DMS 273 (cell line): ENCODE measurements at regions not wholly inside any gene's neighbourhood (a gene's known extent, or its start where the extent isn't known, plus 50 kb on each side); places are given as distances from the start of the nearest gene placed in this dataset.
A peak's percentile ranks its signal among the peaks of the same experiment; 100 is the strongest.
"Not testable (repeated sequence)": the region's sequence is repeated elsewhere in the genome, so short reads cannot be mapped to it uniquely, and the experiment has no call there.

Experiments used
- DNase-seq: peaks from one replicate; lab custom pipeline; 2025; ENCODE audit not compliant: unreplicated experiment; lab: John Stamatoyannopoulos, UW

GRCh38 chr13:54989418-54989817 lies 1960.8 kb downstream of the OLFM4 start:
- no peak for DNase-seq

- DNase-seq = no peak
Measured at GRCh38 chr13:54999399-54999907, 1970.8 kb downstream of the OLFM4 start.

- DNase-seq = no peak
Measured at GRCh38 chr13:55000043-55000442, 1971.4 kb downstream of the OLFM4 start.

GRCh38 chr13:55000844-55001243 lies 1972.2 kb downstream of the OLFM4 start:
- no peak for DNase-seq

- DNase-seq = no peak
Measured at GRCh38 chr13:55001881-55002280, 1973.3 kb downstream of the OLFM4 start.

GRCh38 chr13:55007681-55008080 lies 1979.1 kb downstream of the OLFM4 start:
- no peak for DNase-seq

GRCh38 chr13:55013051-55013450 lies 1984.4 kb downstream of the OLFM4 start:
- no peak for DNase-seq

GRCh38 chr13:55029280-55029679 lies 2000.7 kb downstream of the OLFM4 start:
- no peak for DNase-seq

GRCh38 chr13:55038230-55038629 lies 2009.6 kb downstream of the OLFM4 start:
- DNase-seq = peak; percentile 49

GRCh38 chr13:55053891-55054550 lies 2025.4 kb downstream of the OLFM4 start:
- not testable (repeated sequence) for DNase-seq

GRCh38 chr13:55055666-55056065 lies 2027.1 kb downstream of the OLFM4 start:
- not testable (repeated sequence) for DNase-seq

- DNase-seq = no peak
Measured at GRCh38 chr13:55062662-55063061, 2034.0 kb downstream of the OLFM4 start.

- DNase-seq = no peak
Measured at GRCh38 chr13:55067946-55068345, 2039.3 kb downstream of the OLFM4 start.

- no peak for DNase-seq
Measured at GRCh38 chr13:55069746-55070145, 2041.1 kb downstream of the OLFM4 start.

GRCh38 chr13:55073000-55073399 lies 2044.4 kb downstream of the OLFM4 start:
- DNase-seq = no peak

GRCh38 chr13:55084630-55085029 lies 2056.0 kb downstream of the OLFM4 start:
- no peak for DNase-seq

- DNase-seq = peak; percentile 25
Measured at GRCh38 chr13:55087085-55087484, 2053.6 kb upstream of the PRR20A start.

GRCh38 chr13:55090612-55091011 lies 2050.1 kb upstream of the PRR20A start:
- DNase-seq = no peak

GRCh38 chr13:55091172-55091571 lies 2049.5 kb upstream of the PRR20A start:
- no peak for DNase-seq

GRCh38 chr13:55106509-55106908 lies 2034.2 kb upstream of the PRR20A start:
- DNase-seq = no peak

GRCh38 chr13:55120631-55121030 lies 2020.1 kb upstream of the PRR20A start:
- DNase-seq = peak; percentile 7

- DNase-seq = peak; percentile 7
Measured at GRCh38 chr13:55155046-55155445, 1985.7 kb upstream of the PRR20A start.

GRCh38 chr13:55159765-55160164 lies 1981.0 kb upstream of the PRR20A start:
- DNase-seq = peak; percentile 47
